K562 (cell line): ENCODE measurements at regions not wholly inside any gene's neighbourhood (a gene's known extent, or its start where the extent isn't known, plus 50 kb on each side); places are given as distances from the start of the nearest gene placed in this dataset.

Source experiments
- ATAC-seq: fragments of 200-7000 bp; cut with Tn5 transposase; 3 replicates; pipeline ENCODE4 v1.9.1; 2020; ENCODE audit warnings: moderate library complexity
- BruUV-seq: library from RNA; stranded (reverse); fragments of 400-500 nt; replicated peaks from 2 replicates; lab custom pipeline; 2021; lab: Mats Ljungman, UMichigan
- CTCF ChIA-PET: fragments of 300-600 bp; formaldehyde crosslinking; extraction: SDS; loops from one replicate; lab custom pipeline; 2021; ENCODE audit warnings: low intra/inter-chr PET ratio; lab: Yijun Ruan, JAX
- POLR2A ChIA-PET: fragments of 300-600, 350-650 bp; sonication (Branson Sonifier 250); formaldehyde crosslinking; extraction: SDS; loops from one replicate; lab custom pipeline; 2021; ENCODE audit warnings: antibody characterized with exemption, inconsistent platforms; lab: Yijun Ruan, JAX
- DNase-seq, 4 experiments: peaks; one replicate each; pipeline versions ENCODE4 v3.0.0 to v3.0.0-alpha.2; 2011 to 2018; ENCODE audit warnings: low spot score in 3 of 4, mixed read lengths in 3 of 4; ENCODE audit errors: extremely low read depth in 1 of 4
- FAIRE-seq: peaks from 2 replicates; lab custom pipeline; 2011; peaks lifted over from hg19 to GRCh38; lab: Jason Lieb, UNC
- H2AFZ ChIP-seq: 2 replicates; pipeline ENCODE4 v1.6.0; 2011; ENCODE audit warnings: low read depth, low read length, control low read depth, inconsistent platforms
- H3K27ac ChIP-seq: fragments of 200-600 bp; 3 replicates; pipeline ENCODE4 v1.8.0; 2011; ENCODE audit warnings: low read depth, mild to moderate bottlenecking, control low read depth, inconsistent platforms, low read length, moderate library complexity, mixed read lengths; ENCODE audit errors: extremely low read depth
- H3K27me3 ChIP-seq, 2 experiments: fragments of 300-600 bp in 1 of 2; 2 replicates in 1 of 2; 3 replicates in 1 of 2; pipeline versions ENCODE4 v1.6.0 to v1.8.0; 2011; ENCODE audit warnings: inconsistent platforms in 2 of 2, low read length in 2 of 2, mild to moderate bottlenecking in 1 of 2, mixed read lengths in 1 of 2, moderate library complexity in 1 of 2; ENCODE audit not compliant: control insufficient read depth in 2 of 2, insufficient read depth in 2 of 2
- H3K36me3 ChIP-seq: fragments of 300-600 bp; 3 replicates; pipeline ENCODE4 v1.8.0; 2011; ENCODE audit warnings: mild to moderate bottlenecking, low read length, inconsistent platforms; ENCODE audit not compliant: control insufficient read depth, insufficient read depth
- H3K4me1 ChIP-seq, 2 experiments: fragments of 200-600 bp in 1 of 2; replicated peaks in 1 of 2; 2 replicates in 1 of 2; 3 replicates in 1 of 2; pipeline versions ENCODE4 v1.5.1 to v1.8.0; 2011; ENCODE audit warnings: inconsistent platforms in 2 of 2, low read length in 2 of 2, mild to moderate bottlenecking in 1 of 2, mixed read lengths in 1 of 2, moderate library complexity in 1 of 2; ENCODE audit not compliant: control insufficient read depth in 2 of 2, insufficient read depth in 2 of 2
- H3K4me2 ChIP-seq: 2 replicates; pipeline ENCODE4 v1.6.1; 2011; ENCODE audit warnings: low read length, control low read depth, inconsistent platforms, mixed read lengths; ENCODE audit not compliant: insufficient read depth
- H3K4me3 ChIP-seq: fragments of 200-600 bp; sonication (generic), shearing (Covaris generic); 2 replicates; pipeline ENCODE4 v1.5.1; 2016; ENCODE audit warnings: control low read depth, inconsistent platforms
- H3K79me2 ChIP-seq: fragments of 200-600 bp; 3 replicates; pipeline ENCODE4 v1.8.0; 2011; ENCODE audit warnings: low read length, inconsistent platforms; ENCODE audit not compliant: control insufficient read depth, insufficient read depth
- H3K9ac ChIP-seq, 2 experiments: 2 replicates each; pipeline versions ENCODE4 v1.6.0 to v1.6.1; 2011; ENCODE audit warnings: low read depth in 2 of 2, low read length in 2 of 2, control low read depth in 1 of 2, inconsistent platforms in 1 of 2, mild to moderate bottlenecking in 1 of 2, mixed read lengths in 1 of 2; ENCODE audit not compliant: insufficient read depth in 1 of 2
- H3K9me1 ChIP-seq: one replicate; pipeline ENCODE4 v1.6.0; 2011; ENCODE audit warnings: inconsistent platforms, mild to moderate bottlenecking, low read length, moderate library complexity; ENCODE audit not compliant: control insufficient read depth, insufficient read depth
- H3K9me3 ChIP-seq: replicated peaks from 2 replicates; pipeline ENCODE4 v1.5.1; 2011; ENCODE audit warnings: low read depth, low read length, inconsistent platforms; ENCODE audit not compliant: control insufficient read depth, insufficient read depth
- H4K20me1 ChIP-seq: replicated peaks from 2 replicates; pipeline ENCODE4 v1.6.1; 2011; ENCODE audit warnings: low read length, inconsistent platforms, mixed read lengths; ENCODE audit not compliant: control insufficient read depth, insufficient read depth
- ASH1L ChIP-seq: fragments of 450-650 bp; IDR thresholded peaks from 2 replicates; pipeline ENCODE4 v1.6.1; 2018; ENCODE audit warnings: borderline replicate concordance, mild to moderate bottlenecking, low read depth; ENCODE audit not compliant: partially characterized antibody
- EP400 ChIP-seq: fragments of 450-650 bp; IDR thresholded peaks from 2 replicates; pipeline ENCODE4 v1.6.1; 2017; ENCODE audit warnings: antibody characterized with exemption, mild to moderate bottlenecking, moderate library complexity
- FOSL1 ChIP-seq: fragments of 200-800 bp; sonication (Bioruptor generic); conservative IDR thresholded peaks from 2 replicates; pipeline ENCODE4 v1.6.1; 2016; ENCODE audit warnings: missing genetic modification characterization, missing compliant biosample characterization
- GATAD2A ChIP-seq: fragments of 450-650 bp; IDR thresholded peaks from 2 replicates; pipeline ENCODE4 v1.6.1; 2017
- HMGN3 ChIP-seq: IDR thresholded peaks from 2 replicates; pipeline ENCODE4 v1.6.1; 2011; ENCODE audit warnings: borderline replicate concordance, low read depth, mild to moderate bottlenecking, mixed read lengths, low read length; ENCODE audit not compliant: insufficient read length; ENCODE audit errors: extremely low read depth
- MBD2 ChIP-seq: sonication (generic); IDR thresholded peaks from 2 replicates; pipeline ENCODE4 v1.6.1; 2016; ENCODE audit warnings: low read depth, borderline replicate concordance
- PRMT5 ChIP-seq: sonication (generic); formaldehyde crosslinking; IDR thresholded peaks from 2 replicates; pipeline ENCODE4 v1.5.0; 2020; ENCODE audit warnings: missing genetic modification reagents
- SETDB1 ChIP-seq: IDR thresholded peaks from one replicate; pipeline ENCODE4 v1.6.1; 2012; ENCODE audit warnings: low read length, control low read depth, inconsistent platforms
- SMARCE1 ChIP-seq: fragments of 450-650 bp; IDR thresholded peaks from 2 replicates; pipeline ENCODE4 v1.7.1; 2016; ENCODE audit warnings: mild to moderate bottlenecking
- ZNF217 ChIP-seq: sonication (generic); formaldehyde crosslinking; IDR thresholded peaks from 2 replicates; pipeline ENCODE4 v1.8.0; 2022; ENCODE audit warnings: mild to moderate bottlenecking, missing genetic modification reagents
- ZNF3 ChIP-seq: fragments of 250-450 bp; sonication (Bioruptor Pico); IDR thresholded peaks from 2 replicates; pipeline ENCODE4 v1.5.0; 2021; ENCODE audit warnings: mild to moderate bottlenecking, moderate library complexity
- in situ Hi-C: fragments of 300-500 bp; cut with MboI; formaldehyde crosslinking; loops from 4 replicates; pipeline ENCODE4 v1.15.0; 2018; ENCODE audit warnings: inconsistent platforms, mixed read lengths
- intact Hi-C: fragments of 100-400 bp; cut with micrococcal nuclease; formaldehyde crosslinking; loops from 2 replicates; pipeline ENCODE4 v1.14.2; 2022
- TF ChIP-seq, protein P1 (sequence below): fragments of 250-450 bp; sonication (Bioruptor Pico); IDR thresholded peaks from 2 replicates; pipeline ENCODE4 v1.8.0; 2021; ENCODE audit warnings: moderate library complexity, mild to moderate bottlenecking, inconsistent platforms
- TF ChIP-seq, protein P2 (sequence below): fragments of 450-650 bp; conservative IDR thresholded peaks from 2 replicates; pipeline ENCODE4 v1.6.1; 2016; ENCODE audit warnings: missing genetic modification characterization, low read depth, mild to moderate bottlenecking, missing compliant biosample characterization, moderate library complexity
- TF ChIP-seq, protein P3 (sequence below): fragments of 450-650 bp; IDR thresholded peaks from 2 replicates; pipeline ENCODE4 v1.6.1; 2016; ENCODE audit warnings: low read depth

GRCh38 chr5:67673618-67674017 lies 477.0 kb upstream of the CD180 start:
- Histone ChIP-seq H3K9me3 (no peaks in the 10 kb centered on the region), H3K27me3 (no peaks in the 10 kb centered on the region; a peak in 1 of 5 replicates), H3K4me3 (no peak overlapping the region), H2AFZ (no peak overlapping the region), H3K79me2 (no peaks in the 10 kb centered on the region), H3K27ac (no peak overlapping the region), H3K9me1 (no peaks in the 10 kb centered on the region), H3K4me2 (no peak overlapping the region), H3K36me3 (no peaks in the 10 kb centered on the region), H4K20me1 (no peaks in the 10 kb centered on the region), H3K4me1 (no peaks in the 10 kb centered on the region), H3K9ac (no peak overlapping the region)
- in situ Hi-C loops, result no loop called here
- CTCF ChIA-PET, result interaction anchor here (0.6 kb wide), 1 partner anchor 1382 kb away, joined by 4 read pairs; no protein-coding TSS in a partner anchor
- no peak for FAIRE-seq
- DNase-seq, result no peak
- POLR2A ChIA-PET, result no interaction called here
- BruUV-seq, result no TSS peak
- intact Hi-C loops, result no loop called here
- no peak for ATAC-seq
- TF ChIP-seq GATAD2A (no peak), ASH1L (no peak), HMGN3 (no peak), ZNF217 (no peak), ZNF3 (no peak), SETDB1 (no peak), PRMT5 (CRISPR knock-in tag) (no peak), SMARCE1 (no peak), MBD2 (no peak), FOSL1 (tag) (no peak), EP400 (no peak)
- TF ChIP-seq, protein P1, sequence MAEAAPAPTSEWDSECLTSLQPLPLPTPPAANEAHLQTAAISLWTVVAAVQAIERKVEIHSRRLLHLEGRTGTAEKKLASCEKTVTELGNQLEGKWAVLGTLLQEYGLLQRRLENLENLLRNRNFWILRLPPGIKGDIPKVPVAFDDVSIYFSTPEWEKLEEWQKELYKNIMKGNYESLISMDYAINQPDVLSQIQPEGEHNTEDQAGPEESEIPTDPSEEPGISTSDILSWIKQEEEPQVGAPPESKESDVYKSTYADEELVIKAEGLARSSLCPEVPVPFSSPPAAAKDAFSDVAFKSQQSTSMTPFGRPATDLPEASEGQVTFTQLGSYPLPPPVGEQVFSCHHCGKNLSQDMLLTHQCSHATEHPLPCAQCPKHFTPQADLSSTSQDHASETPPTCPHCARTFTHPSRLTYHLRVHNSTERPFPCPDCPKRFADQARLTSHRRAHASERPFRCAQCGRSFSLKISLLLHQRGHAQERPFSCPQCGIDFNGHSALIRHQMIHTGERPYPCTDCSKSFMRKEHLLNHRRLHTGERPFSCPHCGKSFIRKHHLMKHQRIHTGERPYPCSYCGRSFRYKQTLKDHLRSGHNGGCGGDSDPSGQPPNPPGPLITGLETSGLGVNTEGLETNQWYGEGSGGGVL, result no peak
- TF ChIP-seq, protein P2, sequence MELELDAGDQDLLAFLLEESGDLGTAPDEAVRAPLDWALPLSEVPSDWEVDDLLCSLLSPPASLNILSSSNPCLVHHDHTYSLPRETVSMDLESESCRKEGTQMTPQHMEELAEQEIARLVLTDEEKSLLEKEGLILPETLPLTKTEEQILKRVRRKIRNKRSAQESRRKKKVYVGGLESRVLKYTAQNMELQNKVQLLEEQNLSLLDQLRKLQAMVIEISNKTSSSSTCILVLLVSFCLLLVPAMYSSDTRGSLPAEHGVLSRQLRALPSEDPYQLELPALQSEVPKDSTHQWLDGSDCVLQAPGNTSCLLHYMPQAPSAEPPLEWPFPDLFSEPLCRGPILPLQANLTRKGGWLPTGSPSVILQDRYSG (tag), result no peak
- TF ChIP-seq, protein P3, sequence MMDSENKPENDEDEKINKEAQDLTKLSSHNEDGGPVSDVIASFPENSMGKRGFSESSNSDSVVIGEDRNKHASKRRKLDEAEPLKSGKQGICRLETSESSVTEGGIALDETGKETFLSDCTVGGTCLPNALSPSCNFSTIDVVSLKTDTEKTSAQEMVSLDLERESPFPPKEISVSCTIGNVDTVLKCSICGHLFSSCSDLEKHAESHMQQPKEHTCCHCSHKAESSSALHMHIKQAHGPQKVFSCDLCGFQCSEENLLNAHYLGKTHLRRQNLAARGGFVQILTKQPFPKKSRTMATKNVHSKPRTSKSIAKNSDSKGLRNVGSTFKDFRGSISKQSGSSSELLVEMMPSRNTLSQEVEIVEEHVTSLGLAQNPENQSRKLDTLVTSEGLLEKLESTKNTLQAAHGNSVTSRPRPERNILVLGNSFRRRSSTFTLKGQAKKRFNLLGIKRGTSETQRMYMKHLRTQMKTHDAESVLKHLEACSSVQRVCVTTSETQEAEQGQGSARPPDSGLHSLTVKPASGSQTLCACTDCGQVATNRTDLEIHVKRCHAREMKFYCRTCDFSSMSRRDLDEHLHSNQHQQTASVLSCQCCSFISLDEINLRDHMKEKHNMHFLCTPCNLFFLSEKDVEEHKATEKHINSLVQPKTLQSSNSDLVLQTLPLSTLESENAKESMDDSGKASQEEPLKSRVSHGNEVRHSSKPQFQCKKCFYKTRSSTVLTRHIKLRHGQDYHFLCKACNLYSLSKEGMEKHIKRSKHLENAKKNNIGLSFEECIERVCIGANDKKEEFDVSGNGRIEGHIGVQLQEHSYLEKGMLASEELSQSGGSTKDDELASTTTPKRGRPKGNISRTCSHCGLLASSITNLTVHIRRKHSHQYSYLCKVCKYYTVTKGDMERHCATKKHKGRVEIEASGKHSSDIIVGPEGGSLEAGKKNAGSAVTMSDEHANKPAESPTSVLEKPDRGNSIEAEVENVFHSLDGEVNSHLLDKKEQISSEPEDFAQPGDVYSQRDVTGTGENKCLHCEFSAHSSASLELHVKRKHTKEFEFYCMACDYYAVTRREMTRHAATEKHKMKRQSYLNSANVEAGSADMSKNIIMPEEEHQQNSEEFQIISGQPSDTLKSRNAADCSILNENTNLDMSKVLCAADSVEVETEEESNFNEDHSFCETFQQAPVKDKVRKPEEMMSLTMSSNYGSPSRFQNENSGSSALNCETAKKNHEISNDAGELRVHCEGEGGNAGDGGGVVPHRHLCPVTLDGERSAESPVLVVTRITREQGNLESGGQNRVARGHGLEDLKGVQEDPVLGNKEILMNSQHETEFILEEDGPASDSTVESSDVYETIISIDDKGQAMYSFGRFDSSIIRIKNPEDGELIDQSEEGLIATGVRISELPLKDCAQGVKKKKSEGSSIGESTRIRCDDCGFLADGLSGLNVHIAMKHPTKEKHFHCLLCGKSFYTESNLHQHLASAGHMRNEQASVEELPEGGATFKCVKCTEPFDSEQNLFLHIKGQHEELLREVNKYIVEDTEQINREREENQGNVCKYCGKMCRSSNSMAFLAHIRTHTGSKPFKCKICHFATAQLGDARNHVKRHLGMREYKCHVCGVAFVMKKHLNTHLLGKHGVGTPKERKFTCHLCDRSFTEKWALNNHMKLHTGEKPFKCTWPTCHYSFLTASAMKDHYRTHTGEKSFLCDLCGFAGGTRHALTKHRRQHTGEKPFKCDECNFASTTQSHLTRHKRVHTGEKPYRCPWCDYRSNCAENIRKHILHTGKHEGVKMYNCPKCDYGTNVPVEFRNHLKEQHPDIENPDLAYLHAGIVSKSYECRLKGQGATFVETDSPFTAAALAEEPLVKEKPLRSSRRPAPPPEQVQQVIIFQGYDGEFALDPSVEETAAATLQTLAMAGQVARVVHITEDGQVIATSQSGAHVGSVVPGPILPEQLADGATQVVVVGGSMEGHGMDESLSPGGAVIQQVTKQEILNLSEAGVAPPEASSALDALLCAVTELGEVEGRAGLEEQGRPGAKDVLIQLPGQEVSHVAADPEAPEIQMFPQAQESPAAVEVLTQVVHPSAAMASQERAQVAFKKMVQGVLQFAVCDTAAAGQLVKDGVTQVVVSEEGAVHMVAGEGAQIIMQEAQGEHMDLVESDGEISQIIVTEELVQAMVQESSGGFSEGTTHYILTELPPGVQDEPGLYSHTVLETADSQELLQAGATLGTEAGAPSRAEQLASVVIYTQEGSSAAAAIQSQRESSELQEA, result no peak
